GM10266 (cell line): ENCODE measurements at regions not wholly inside any gene's neighbourhood (a gene's known extent, or its start where the extent isn't known, plus 50 kb on each side); places are given as distances from the start of the nearest gene placed in this dataset.

ENCODE experiments used
- DNase-seq: peaks from one replicate; pipeline ENCODE4 v3.0.0; 2012; ENCODE audit errors: extremely low spot score
- TF ChIP-seq, protein P1 (sequence below): IDR thresholded peaks from 2 replicates; pipeline ENCODE4 v1.5.1; 2012; ENCODE audit warnings: mild to moderate bottlenecking, low read depth; ENCODE audit not compliant: control insufficient read depth, insufficient read depth; ENCODE audit errors: missing control alignments

GRCh38 chr16:50945171-50945570 is 203.3 kb downstream of the CYLD start:
- no peak for DNase-seq
- TF ChIP-seq, protein P1, sequence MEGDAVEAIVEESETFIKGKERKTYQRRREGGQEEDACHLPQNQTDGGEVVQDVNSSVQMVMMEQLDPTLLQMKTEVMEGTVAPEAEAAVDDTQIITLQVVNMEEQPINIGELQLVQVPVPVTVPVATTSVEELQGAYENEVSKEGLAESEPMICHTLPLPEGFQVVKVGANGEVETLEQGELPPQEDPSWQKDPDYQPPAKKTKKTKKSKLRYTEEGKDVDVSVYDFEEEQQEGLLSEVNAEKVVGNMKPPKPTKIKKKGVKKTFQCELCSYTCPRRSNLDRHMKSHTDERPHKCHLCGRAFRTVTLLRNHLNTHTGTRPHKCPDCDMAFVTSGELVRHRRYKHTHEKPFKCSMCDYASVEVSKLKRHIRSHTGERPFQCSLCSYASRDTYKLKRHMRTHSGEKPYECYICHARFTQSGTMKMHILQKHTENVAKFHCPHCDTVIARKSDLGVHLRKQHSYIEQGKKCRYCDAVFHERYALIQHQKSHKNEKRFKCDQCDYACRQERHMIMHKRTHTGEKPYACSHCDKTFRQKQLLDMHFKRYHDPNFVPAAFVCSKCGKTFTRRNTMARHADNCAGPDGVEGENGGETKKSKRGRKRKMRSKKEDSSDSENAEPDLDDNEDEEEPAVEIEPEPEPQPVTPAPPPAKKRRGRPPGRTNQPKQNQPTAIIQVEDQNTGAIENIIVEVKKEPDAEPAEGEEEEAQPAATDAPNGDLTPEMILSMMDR: no peak

DNA sequence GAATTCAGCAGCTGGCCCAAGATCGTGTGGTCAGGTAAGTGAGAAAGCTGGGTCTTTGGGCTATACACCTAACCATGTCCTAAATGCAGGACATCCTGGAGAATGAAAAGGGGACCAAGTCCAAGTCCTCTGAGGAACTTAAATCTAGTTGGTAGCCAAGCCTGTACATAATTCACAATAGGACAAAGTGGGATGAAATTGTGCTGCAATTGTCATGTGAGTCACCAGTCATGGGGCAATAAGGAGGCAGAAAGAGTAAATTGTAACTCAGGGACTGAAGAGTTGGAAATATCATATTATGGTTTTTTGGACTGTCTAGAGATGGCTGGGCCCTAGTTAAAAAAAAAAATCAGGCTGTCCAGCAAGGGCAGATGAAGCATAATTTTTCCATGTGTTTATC is 202.6 kb downstream of the CYLD start:
- TF ChIP-seq, protein P1: no peak
- DNase-seq: no peak

DNA sequence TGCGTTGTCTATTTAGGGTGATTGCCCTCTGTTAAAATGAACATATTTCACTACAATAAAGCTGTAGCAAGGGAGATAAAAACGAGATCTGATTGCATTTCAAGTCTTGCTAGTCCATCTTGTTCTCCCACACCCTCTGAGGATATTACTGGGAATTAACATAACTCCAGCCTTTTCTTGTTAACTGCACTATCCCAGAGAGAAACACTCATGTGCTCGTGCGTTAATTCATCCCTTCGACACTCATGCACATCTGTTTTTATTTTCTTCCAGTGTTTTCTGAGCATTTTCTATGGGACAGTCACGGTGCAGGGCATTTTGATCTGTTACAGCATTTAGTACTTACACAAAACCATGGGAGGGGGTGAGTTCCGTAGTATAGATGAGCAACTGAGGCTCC is 202.1 kb downstream of the CYLD start:
- DNase-seq: no peak
- TF ChIP-seq, protein P1: no peak

DNA sequence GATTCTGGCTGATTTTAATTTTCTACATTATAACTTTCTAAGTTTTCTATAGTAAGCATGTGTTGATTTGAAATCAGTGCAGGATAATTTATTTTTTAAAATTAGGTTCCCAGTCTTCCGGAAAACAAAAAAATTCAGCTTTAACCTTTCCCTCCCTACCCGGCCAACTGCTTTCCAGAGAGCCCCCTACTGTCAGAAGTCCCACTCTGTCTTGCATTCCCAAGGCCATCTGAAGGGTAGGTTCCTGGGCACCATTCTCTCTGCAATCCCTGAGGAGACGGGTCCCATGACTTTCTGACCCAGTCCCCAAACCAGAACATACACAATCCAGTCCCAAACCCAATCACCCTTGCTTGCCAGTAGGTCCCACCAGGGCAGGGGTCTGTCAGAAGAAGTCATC is 200.3 kb downstream of the CYLD start:
- no peak for DNase-seq
- TF ChIP-seq, protein P1: no peak

- no peak for DNase-seq
- TF ChIP-seq, protein P1: no peak
Measured at GRCh38 chr16:50941681-50942080, 199.8 kb downstream of the CYLD start.

DNA sequence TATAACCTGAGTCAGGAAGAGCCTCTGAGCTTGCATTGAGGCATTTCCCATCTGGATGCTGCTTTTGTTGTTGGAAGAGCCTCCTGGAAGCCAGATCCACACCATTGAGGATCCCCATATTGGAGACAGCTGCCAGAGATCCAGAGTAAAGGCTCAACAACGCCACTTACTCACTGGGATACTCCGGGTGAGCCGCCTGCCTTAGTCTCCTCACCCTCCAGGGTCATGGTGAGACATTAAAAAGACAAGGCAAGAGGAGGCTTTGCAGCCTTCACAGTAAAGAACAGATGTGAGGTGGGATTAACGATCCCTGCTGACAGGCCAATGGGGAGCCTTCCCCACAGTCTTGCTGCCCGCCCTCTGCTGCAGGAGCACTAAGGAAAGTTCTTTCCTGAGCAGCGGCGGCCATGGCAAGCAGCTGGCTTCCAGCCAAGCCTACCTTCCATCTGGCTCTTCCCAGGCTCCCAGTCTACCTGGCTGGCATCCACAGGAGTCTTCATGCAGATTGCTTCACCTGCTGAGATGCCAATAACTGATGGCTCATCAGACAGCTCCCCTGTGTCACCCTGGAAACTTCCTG is 198.5 kb downstream of the CYLD start:
- DNase-seq: no peak
- TF ChIP-seq, protein P1: no peak

- no peak for DNase-seq
- TF ChIP-seq, protein P1: no peak
Measured at GRCh38 chr16:50939356-50939755, 197.5 kb downstream of the CYLD start.
